HG03064 (cell line): ENCODE measurements at regions not wholly inside any gene's neighbourhood (a gene's known extent, or its start where the extent isn't known, plus 50 kb on each side); places are given as distances from the start of the nearest gene placed in this dataset.

Experiments
- ATAC-seq: cut with Tn5 transposase; IDR thresholded peaks from one replicate; pipeline ENCODE4 v1.9.1; 2021; ENCODE audit warnings: low read depth; ENCODE audit not compliant: unreplicated experiment

GRCh38 chr16:86302421-86303109, 207.8 kb upstream of the FOXF1 start:
- no peak for ATAC-seq

GRCh38 chr16:86303787-86304678, 206.3 kb upstream of the FOXF1 start:
- no peak for ATAC-seq

DNA sequence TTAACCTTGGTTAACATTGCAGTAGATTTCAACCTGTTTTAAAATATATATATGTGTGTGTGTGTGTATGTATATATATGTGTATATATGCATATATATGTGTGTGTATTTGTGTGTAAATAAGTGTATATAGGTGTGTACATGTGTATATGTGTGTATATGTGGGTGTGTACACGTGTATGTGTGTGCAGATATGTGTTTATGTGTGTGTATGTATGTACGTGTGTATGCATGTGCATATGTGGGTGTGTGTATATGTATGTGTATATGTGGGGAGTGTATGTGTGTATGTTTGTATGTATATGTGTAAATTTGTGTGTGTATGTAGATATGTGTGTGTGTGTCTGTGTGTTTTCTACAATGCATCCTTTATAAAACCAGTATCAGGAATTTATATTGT, 205.5 kb upstream of the FOXF1 start:
- ATAC-seq, result no peak

DNA sequence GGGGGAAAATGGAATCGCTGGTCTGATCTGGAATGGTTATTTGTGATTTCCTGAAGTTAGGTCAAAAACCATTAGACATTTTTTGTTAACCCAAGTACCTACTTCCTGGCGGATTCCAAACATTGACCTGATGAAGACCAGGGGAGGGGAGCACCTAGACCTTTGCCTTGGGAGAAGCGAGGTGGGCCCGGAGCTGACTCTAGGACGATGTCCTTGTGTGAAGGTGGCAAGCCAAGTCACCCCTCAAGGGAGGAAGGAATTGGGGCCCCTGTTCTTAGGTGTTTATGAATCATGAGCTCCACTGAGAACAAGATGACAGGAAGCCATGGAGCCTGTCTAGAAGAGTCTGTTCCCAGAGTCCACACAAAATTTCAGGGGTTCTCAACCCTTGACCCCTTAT, 204.9 kb upstream of the FOXF1 start:
- no peak for ATAC-seq

DNA sequence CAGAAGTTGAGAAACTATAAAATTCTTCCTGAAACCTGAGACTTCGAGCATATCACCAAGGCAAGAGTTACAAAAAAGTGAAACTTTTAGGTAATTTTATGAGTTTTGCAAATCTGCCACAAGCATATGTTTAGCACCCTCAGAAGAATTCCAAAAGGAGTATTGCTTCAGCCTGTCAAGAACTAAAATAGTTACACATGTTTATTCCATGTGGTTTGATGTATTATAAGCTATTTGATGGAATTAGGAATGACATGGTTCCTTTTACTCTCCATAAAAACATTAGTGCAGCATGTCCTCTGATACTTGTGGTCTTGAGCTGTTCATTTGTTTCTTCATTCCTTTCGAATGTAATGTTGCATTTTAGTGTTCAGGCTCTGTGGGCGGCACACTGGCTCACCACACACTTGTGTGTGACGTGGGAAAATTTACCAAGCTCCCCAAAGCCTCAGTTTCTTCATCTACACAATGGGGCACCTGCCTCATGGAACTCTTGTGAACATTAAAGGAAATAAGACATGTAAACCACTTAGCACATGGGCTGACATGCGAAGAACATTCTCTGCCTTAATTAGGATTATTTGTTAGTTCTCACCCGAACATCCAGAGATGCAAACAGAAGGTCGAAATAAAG, 204.2 kb upstream of the FOXF1 start:
- no peak for ATAC-seq

DNA sequence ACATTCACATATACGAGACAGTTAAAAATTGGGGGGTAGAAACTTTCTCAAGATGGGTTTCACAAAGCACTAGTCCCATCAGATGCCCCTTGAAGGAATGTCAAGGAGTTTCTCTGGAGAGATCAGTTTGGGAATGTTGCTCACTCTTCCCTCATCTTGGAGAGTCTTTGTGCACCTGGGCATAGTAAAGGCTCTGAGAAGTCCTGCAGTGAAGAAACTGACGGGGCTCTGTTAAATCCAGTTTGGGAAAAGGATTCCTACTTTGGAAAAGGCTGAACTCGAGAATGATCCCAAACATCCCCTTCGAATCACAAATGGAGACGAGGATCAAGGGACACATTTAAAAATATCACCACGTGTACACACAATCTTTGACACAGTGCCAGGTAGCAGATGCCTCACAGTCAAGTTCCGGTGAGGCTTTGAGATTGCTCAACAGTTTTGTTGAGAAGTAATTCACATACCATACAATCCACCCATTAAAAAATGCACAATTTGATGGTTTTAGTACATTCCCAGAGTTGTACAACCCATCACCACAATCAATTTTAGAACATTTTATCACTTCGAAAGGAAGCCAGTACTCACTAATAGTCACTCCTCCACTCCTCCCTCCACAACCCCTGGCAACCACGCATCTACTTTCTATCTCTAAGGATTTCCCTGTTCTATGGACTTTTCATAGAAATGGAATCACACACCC, 203.4 kb upstream of the FOXF1 start:
- ATAC-seq, result no peak

GRCh38 chr16:86307514-86307903, 202.8 kb upstream of the FOXF1 start:
- ATAC-seq, result no peak

- ATAC-seq, result no peak
Measured at GRCh38 chr16:86308514-86308913, 201.8 kb upstream of the FOXF1 start.

DNA sequence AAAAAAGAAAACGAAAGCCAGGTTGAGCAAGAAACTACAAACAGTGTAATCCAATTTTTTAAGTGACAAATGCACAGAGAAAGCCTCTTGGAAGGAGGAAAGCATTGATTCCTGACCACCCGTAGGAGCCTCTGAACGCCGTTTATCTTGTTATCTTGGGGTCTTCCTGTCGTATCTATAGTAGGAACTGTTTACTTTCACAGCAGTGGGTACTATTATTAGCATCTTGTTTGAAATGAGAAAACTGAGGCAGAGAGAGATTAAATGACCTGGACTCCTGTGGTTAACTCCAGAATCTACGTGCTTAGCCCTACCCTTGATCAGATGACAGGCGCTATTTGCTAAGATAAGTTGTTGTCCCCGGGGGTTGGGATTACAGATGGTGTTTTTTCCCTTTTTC, 196.7 kb upstream of the FOXF1 start:
- ATAC-seq, result no peak

DNA sequence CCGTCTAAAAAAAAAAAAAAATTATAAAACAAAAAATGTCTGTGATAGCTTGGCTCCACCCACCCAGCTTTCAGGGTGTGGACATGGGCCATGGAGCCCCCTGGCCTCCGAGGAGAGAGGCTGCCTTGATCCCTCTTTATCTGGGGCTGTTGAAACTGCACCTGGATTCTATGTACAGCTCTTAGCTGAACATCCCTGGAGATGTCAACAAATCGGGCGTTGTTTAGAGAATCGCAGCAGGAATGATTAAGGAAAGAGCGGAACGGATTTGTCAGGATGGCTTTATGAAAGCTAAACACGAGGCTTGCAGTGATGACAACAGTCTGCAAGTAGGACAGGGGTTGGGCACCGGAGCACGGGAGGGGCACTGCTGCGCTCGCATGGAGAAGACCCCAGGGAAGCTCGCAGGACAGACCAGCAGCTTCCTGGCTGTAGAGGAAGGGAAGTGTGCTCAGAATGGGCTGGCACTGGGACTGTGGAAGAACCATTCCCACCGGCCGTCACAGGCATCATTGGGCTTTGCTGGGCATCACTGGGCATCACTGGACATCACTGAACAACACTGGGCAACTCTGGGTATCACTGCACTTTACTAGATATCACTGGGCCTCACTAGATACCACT, 195.8 kb upstream of the FOXF1 start:
- no peak for ATAC-seq

GRCh38 chr16:86316967-86317812, 193.1 kb upstream of the FOXF1 start:
- no peak for ATAC-seq

- ATAC-seq, result no peak
Measured at GRCh38 chr16:86317813-86318650, 192.3 kb upstream of the FOXF1 start.

DNA sequence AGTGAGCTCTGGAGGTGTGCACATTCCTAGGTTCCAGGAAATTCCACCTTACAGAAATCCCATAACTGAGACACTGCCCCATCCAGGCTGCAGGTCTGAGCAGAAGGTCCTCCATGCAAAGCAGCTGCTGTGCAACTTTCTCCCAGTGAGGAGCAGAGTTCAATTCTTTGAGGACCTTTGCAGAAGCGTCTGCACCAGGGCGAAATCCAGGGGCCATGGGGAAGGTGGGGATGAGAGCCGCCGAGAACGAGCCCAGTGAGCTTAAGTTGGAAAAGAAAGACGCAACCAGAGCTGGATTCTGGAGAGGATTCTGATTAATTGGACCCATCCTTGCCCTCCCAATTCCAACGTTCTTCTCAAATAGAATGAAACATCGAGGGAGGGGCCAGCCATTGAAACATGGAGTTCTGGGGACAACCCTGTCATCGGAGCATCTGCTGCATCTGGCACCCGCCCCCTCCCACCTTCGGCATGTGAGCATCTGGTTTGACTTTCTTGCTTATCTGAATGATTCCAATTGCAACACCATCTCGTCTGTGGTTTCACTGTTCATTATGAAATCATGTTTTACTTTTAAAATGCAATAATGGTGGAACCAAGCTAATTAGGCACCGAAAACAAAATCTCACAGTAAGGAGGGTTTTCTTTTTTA, 190.6 kb upstream of the FOXF1 start:
- ATAC-seq, result no peak

DNA sequence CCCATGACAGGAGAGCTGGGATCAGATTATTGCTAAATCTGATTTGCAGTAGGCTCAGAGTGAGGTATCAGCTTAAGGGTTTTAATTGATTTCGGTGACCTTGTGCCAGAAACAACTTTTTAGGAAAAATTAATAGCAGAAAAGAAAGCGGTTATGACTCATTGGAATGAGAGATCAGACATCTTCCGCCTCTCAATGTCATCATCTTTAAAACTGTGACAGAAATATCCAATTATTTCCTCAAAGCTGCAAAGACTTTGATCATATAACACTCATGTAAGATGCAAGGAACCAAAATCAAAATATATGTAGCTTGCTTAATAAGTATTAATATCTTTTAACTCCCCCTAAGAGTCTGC, 190.1 kb upstream of the FOXF1 start:
- no peak for ATAC-seq

GRCh38 chr16:86321491-86321890, 188.8 kb upstream of the FOXF1 start:
- ATAC-seq, result no peak

DNA sequence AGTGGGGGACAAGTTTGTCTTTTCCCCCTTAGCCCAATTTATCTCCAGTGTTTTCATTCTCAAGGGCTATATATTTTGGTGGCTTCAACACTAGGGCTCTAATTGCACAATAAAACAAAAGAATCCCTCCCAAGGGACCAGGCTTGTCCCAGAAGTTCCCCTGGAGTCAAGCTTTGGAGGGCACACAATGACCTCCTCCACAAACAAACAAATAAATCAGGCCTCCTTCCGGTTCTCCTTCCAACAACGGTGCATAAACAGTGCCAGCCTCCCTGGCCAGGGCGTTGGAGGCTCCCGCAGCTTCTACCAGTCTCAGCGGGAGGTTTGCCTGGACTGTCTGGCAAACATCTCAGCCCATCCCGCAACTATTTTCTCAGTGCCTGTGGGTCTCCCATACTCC, 188.0 kb upstream of the FOXF1 start:
- no peak for ATAC-seq

DNA sequence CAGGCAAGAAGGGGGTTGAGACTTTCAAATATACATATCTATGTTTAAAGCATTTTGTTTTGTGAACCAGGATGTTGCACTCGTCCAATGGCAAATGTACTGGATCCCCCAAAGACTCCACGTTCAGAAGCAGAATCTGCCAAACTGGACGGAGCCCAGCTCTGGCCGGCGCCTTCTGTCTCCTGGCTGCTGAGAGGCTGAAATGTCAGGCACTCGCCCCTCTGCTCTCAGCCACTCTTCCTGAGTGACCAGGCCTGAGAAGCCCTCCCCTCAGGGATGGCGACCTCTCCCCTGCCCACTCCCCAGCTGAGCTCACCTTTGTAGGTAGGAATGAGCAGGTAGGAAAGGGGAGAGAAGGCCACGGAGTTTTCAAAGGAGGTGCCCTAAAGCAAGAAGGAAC, 187.5 kb upstream of the FOXF1 start:
- ATAC-seq, result no peak

DNA sequence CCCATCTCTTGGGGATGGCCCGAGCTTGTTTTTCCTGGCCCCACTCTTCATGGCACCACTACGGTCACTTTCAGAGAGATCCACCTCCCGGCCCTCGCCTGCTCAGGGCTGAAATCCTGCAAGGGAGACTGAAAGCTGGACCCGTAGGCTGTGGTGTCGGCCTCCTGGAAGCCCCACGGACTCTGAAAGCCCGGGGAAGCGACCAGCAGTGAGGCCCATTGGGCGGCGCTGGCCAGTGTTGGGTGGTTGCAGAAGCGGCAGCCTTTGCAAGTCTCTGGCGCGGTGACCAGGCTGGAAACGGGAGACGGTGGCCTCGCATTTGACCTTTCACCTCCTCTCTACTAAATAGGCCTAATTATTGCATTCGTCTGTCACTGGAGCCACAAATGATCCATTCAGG, 186.0 kb upstream of the FOXF1 start:
- no peak for ATAC-seq
